ENCODE measurements at regions not wholly inside any gene's neighbourhood (a gene's known extent, or its start where the extent isn't known, plus 50 kb on each side); places are given as distances from the start of the nearest gene placed in this dataset.

DNA sequence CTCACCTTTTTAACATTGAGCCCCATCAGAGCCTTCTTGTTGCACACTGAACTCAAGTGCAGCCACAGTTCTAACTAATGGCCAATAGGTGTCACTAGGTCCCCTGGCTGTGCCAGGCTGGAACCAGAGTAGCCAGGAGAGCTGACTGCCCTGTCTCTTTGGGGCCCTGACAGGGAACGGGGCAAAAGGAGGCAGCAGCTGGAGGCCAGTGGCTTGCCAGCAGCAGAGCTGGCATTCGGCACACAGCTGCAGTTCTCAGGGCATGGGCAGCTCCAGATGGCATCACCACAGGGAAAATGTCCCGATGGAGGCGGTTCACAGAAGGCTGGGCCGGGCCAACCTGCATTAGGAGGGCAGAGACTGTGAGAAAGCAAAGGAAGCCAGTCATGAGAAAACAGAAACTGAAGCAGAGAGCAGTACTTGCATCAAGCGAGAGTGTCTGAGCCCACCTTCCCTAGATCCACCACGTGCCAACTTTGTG lies 188.6 kb downstream of the FCRL5 start:
- H3K27me3 ChIP-seq (ENCODE audit: insufficient read depth, low read length), result no peaks in the 10 kb centered on the region
- peak; percentile 88 for DNase-seq (ENCODE audit: insufficient read length, low spot score, missing footprints)
- no peak overlapping the region for H3K4me2 ChIP-seq (ENCODE audit: insufficient read depth, low read length)
- TF ChIP-seq, protein P1, sequence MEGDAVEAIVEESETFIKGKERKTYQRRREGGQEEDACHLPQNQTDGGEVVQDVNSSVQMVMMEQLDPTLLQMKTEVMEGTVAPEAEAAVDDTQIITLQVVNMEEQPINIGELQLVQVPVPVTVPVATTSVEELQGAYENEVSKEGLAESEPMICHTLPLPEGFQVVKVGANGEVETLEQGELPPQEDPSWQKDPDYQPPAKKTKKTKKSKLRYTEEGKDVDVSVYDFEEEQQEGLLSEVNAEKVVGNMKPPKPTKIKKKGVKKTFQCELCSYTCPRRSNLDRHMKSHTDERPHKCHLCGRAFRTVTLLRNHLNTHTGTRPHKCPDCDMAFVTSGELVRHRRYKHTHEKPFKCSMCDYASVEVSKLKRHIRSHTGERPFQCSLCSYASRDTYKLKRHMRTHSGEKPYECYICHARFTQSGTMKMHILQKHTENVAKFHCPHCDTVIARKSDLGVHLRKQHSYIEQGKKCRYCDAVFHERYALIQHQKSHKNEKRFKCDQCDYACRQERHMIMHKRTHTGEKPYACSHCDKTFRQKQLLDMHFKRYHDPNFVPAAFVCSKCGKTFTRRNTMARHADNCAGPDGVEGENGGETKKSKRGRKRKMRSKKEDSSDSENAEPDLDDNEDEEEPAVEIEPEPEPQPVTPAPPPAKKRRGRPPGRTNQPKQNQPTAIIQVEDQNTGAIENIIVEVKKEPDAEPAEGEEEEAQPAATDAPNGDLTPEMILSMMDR (IDR thresholded peaks at IDR 0.05; ENCODE audit: extremely low read depth, low read depth, low read length), result peak; percentile 69
- no peaks in the 10 kb centered on the region for H3K9me3 ChIP-seq (ENCODE audit: low read depth, low read length)
- peak overlapping the region; percentile 65 for H2AFZ ChIP-seq (ENCODE audit: low read length)
- H3K4me3 ChIP-seq (ENCODE audit: insufficient read depth, low read length), result no peak overlapping the region
- no peaks in the 10 kb centered on the region for H3K79me2 ChIP-seq (ENCODE audit: insufficient read depth, low read length)
- H4K20me1 ChIP-seq (ENCODE audit: insufficient read depth, low read length), result no peaks in the 10 kb centered on the region
- H3K4me1 ChIP-seq (ENCODE audit: insufficient read depth, low read length), result peaks cover 4% of the 10 kb centered on the region
- no peak overlapping the region for H3K27ac ChIP-seq (ENCODE audit: low read depth, low read length)
- no peaks in the 10 kb centered on the region for H3K36me3 ChIP-seq (ENCODE audit: insufficient read depth, low read length)

DNA sequence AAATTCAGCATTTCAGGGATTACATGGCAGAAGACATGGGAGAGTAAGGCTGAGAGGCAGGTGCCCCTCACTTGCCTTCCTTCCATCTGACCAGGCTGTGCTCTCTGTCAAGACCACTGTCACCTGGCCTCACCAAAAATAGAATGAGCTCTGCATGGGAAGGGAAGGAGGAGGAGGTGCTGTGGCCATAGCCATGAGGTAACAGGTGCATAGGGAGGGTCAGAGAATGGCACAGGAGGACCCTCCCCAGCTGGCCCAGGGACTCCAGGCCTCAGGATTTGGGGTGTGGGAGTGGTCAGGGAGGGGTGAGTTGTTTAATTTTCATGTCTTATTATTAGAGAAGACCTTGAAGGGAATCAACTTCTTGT lies 192.3 kb downstream of the FCRL5 start:
- no peak overlapping the region for H3K4me2 ChIP-seq (ENCODE audit: insufficient read depth, low read length)
- TF ChIP-seq, protein P1 (IDR thresholded peaks at IDR 0.05; ENCODE audit: extremely low read depth, low read depth, low read length), result no peak
- H3K4me1 ChIP-seq (ENCODE audit: insufficient read depth, low read length), result no peaks in the 10 kb centered on the region

DNA sequence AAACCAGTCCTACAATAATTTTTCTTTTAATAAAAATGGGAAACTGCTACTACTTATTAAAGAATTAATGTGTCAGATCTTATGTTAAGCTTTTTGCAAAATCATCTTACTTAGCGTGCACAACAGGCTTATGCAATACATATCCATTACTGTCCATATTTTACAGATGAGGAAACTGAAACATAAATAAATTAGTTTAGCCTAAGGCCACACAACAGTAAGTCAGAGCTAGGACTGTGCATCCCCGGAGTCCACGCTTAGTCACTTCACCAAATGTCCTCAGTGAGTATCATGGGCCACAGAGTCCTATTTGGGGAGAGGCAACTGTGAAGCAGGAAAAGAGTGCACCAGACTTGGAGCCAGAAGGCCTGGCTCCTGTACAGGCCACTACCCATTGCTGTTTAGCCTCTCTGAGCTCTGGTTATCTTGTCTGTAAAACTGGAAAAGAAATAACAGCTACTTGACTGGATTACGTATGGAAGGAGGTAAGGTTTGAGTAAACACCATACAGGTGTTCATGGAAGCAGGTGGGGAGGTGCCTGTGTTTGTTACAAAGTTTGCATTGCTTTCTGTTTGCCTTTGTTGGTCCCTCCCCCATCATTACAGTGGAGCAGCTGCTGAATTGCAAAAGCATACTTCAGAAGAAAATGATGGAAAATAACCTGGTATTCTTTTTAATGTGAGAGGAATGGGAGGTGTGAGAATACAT lies 192.8 kb downstream of the FCRL5 start:
- Histone ChIP-seq H3K27me3 (ENCODE audit: insufficient read depth, low read length) (peaks cover 4% of the 10 kb centered on the region), H2AFZ (ENCODE audit: low read length) (no peak overlapping the region), H3K4me3 (ENCODE audit: insufficient read depth, low read length) (no peak overlapping the region), H3K4me2 (ENCODE audit: insufficient read depth, low read length) (no peak overlapping the region), H4K20me1 (ENCODE audit: insufficient read depth, low read length) (no peaks in the 10 kb centered on the region), H3K9me3 (ENCODE audit: low read depth, low read length) (no peaks in the 10 kb centered on the region), H3K27ac (ENCODE audit: low read depth, low read length) (no peak overlapping the region), H3K4me1 (ENCODE audit: insufficient read depth, low read length) (no peaks in the 10 kb centered on the region), H3K36me3 (ENCODE audit: insufficient read depth, low read length) (no peaks in the 10 kb centered on the region), H3K79me2 (ENCODE audit: insufficient read depth, low read length) (no peaks in the 10 kb centered on the region)
- no peak for DNase-seq (ENCODE audit: insufficient read length, low spot score, missing footprints)
- TF ChIP-seq, protein P1 (IDR thresholded peaks at IDR 0.05; ENCODE audit: extremely low read depth, low read depth, low read length), result no peak

More for the DNA sequence above, 192.3 kb downstream of the FCRL5 start:
- no peak overlapping the region for H2AFZ ChIP-seq (ENCODE audit: low read length)
- H3K27ac ChIP-seq (ENCODE audit: low read depth, low read length), result no peak overlapping the region
- no peaks in the 10 kb centered on the region for H3K79me2 ChIP-seq (ENCODE audit: insufficient read depth, low read length)
- no peaks in the 10 kb centered on the region for H3K36me3 ChIP-seq (ENCODE audit: insufficient read depth, low read length)
- no peak for DNase-seq (ENCODE audit: insufficient read length, low spot score, missing footprints)
- H4K20me1 ChIP-seq (ENCODE audit: insufficient read depth, low read length), result no peaks in the 10 kb centered on the region
- H3K27me3 ChIP-seq (ENCODE audit: insufficient read depth, low read length), result peaks cover 4% of the 10 kb centered on the region
- no peaks in the 10 kb centered on the region for H3K9me3 ChIP-seq (ENCODE audit: low read depth, low read length)
- no peak overlapping the region for H3K4me3 ChIP-seq (ENCODE audit: insufficient read depth, low read length)

DNA sequence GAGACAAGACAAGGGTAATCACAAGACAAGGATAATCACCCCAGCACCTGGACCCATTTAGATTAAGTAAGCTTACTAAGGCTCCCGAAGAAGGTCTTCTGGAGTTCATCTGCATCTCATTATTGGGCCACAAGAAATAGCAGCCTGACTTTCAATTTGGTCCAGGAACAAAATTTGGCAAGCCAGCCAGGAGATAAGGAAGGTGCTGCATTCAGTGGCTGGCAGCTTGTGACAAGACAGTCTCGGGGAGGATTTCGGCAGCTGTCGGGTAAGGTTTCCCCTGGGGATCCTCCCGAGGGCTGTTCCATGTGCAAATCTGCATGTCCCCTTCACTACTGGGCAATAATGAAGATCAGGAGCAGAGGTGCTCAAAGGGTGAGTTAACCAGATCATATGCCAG lies 195.2 kb downstream of the FCRL5 start:
- H3K4me2 ChIP-seq (ENCODE audit: insufficient read depth, low read length), result no peak overlapping the region
- no peaks in the 10 kb centered on the region for H3K4me1 ChIP-seq (ENCODE audit: insufficient read depth, low read length)
- H3K27ac ChIP-seq (ENCODE audit: low read depth, low read length), result no peak overlapping the region
- H3K36me3 ChIP-seq (ENCODE audit: insufficient read depth, low read length), result no peaks in the 10 kb centered on the region
- H4K20me1 ChIP-seq (ENCODE audit: insufficient read depth, low read length), result no peaks in the 10 kb centered on the region
- peaks cover 8% of the 10 kb centered on the region for H3K27me3 ChIP-seq (ENCODE audit: insufficient read depth, low read length)
- H3K9me3 ChIP-seq (ENCODE audit: low read depth, low read length), result no peaks in the 10 kb centered on the region
- no peak overlapping the region for H2AFZ ChIP-seq (ENCODE audit: low read length)
- H3K4me3 ChIP-seq (ENCODE audit: insufficient read depth, low read length), result no peak overlapping the region
- DNase-seq (ENCODE audit: insufficient read length, low spot score, missing footprints), result no peak
- TF ChIP-seq, protein P1 (IDR thresholded peaks at IDR 0.05; ENCODE audit: extremely low read depth, low read depth, low read length), result no peak
- no peaks in the 10 kb centered on the region for H3K79me2 ChIP-seq (ENCODE audit: insufficient read depth, low read length)
